ENCODE measurements at regions not wholly inside any gene's neighbourhood (a gene's known extent, or its start where the extent isn't known, plus 50 kb on each side); places are given as distances from the start of the nearest gene placed in this dataset.
A peak's percentile ranks its signal among the peaks of the same experiment; 100 is the strongest.
"Not testable (repeated sequence)": the region's sequence is repeated elsewhere in the genome, so short reads cannot be mapped to it uniquely, and the experiment has no call there.

DNA sequence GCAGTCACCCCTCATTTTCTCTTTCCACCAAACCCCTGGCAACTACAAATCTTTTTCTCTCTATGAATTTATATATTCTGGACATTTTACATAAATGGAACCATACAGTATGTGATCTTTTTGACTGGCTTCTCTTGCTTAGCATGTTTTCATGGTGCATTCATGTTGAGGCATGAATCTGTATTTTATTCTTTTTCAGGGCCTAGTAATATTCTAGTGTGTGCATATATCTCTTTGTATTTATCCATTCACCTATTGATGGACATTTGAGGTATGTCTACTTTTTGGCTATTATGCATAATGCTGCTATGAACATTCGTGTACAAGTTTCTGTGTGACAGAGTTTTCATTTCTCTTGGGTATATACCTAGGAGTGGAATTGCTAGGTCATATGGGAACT, 78.2 kb downstream of the HACD1 start:
- H3K27me3 ChIP-seq, result no peaks in the 10 kb centered on the region
- H3K4me2 ChIP-seq, result no peak overlapping the region
- no peak for TF ChIP-seq Cebpa-rat (IDR thresholded peaks at IDR 0.05)
- no peak overlapping the region for H3K4me3 ChIP-seq
- H3K9me3 ChIP-seq (replicated peaks in 1 of 11), result peaks cover 8 to 23% (median 17%) of the 10 kb centered on the region in 11 experiments; a peak in 21 of 22 replicates
- H3K27ac ChIP-seq, result no peak overlapping the region
- H3K36me3 ChIP-seq, result no peaks in the 10 kb centered on the region
- H3K9ac ChIP-seq, result no peak overlapping the region
- H3K4me1 ChIP-seq, result no peaks in the 10 kb centered on the region
- no peaks in the 10 kb centered on the region for H4K20me1 ChIP-seq

DNA sequence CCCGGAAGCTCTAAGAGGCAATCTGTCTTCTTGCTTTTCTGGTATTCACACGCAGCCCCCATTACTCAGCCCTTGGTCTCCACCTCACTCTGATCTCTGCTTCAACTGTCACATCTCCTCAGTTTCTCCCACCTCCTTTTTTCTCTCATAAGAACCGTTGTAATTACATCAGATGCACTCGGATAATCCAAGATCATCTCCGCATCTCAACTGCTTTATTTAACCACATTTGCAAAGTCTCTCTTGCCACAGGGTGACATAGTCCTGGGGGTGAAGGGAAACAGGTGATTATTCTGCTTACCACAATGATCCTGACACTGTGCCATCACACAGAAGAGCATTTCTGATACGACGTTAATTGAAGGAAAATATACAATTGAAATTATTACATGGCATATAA, 79.9 kb downstream of the HACD1 start:
- no peak for TF ChIP-seq Cebpa-rat (IDR thresholded peaks at IDR 0.05)

DNA sequence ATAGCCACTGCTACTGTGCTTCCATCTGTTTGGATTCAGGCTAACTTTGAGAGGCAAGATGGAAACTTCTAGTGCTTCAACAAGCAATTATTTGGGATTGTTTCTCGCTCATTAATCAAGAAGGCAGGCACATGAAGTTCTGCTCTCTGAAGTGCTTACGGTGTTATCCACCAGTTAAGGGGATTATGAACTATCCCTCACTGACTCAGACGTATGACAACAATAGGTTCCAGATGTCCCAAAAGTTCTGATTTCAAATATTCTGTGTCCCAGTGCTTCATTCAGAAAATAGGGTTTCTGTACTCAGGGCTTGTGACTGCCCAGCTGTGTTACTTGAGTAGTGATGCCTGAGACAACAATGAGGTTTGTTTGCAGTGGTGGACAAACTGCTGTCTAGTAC, 81.0 kb downstream of the HACD1 start:
- no peaks in the 10 kb centered on the region for H4K20me1 ChIP-seq

More for the DNA sequence above, 79.9 kb downstream of the HACD1 start:
- no peak overlapping the region for H3K9ac ChIP-seq
- no peaks in the 10 kb centered on the region for H3K4me1 ChIP-seq
- no peaks in the 10 kb centered on the region for H3K36me3 ChIP-seq
- no peak overlapping the region for H3K4me3 ChIP-seq
- no peak overlapping the region for H3K4me2 ChIP-seq
- no peaks in the 10 kb centered on the region for H3K27me3 ChIP-seq
- peaks cover 8 to 16% (median 13%) of the 10 kb centered on the region in 11 experiments; a peak in 21 of 22 replicates for H3K9me3 ChIP-seq (replicated peaks in 1 of 11)
- H3K27ac ChIP-seq, result no peak overlapping the region
- H4K20me1 ChIP-seq, result no peaks in the 10 kb centered on the region

DNA sequence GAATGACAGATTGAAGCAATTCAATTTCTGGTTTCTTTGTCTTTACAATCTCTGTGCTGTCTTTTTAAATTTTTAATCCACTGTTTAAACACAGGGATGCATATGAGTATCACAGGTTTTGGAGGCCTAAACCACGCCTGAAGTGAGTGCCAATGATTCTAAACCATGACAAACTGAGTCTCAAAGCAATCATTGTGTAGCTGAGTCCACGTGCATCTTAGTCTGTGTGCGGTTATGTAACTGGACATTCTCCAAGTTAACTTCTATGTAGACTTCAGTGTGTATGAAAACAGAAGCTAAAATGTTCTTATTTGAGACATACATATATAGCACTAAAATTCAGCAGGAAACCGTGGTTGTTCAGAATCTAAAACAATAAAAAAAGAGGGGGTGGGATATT, 79.3 kb upstream of the ST8SIA6 start:
- H3K27ac ChIP-seq, result no peak overlapping the region
- no peak overlapping the region for H3K4me2 ChIP-seq
- no peak overlapping the region for H3K9ac ChIP-seq
- no peak for TF ChIP-seq Cebpa-rat (IDR thresholded peaks at IDR 0.05)
- no peaks in the 10 kb centered on the region for H3K36me3 ChIP-seq
- no peaks in the 10 kb centered on the region for H3K27me3 ChIP-seq
- no peak overlapping the region for H3K4me3 ChIP-seq
- H4K20me1 ChIP-seq, result no peaks in the 10 kb centered on the region
- no peaks in the 10 kb centered on the region for H3K4me1 ChIP-seq
- H3K9me3 ChIP-seq (replicated peaks in 1 of 11), result peaks cover 0 to 3% (median 0%) of the 10 kb centered on the region in 11 experiments; a peak in 5 of 22 replicates

More for the DNA sequence above, 81.0 kb downstream of the HACD1 start:
- no peak overlapping the region for H3K4me3 ChIP-seq
- no peak for TF ChIP-seq Cebpa-rat (IDR thresholded peaks at IDR 0.05)
- H3K36me3 ChIP-seq, result no peaks in the 10 kb centered on the region
- H3K4me2 ChIP-seq, result no peak overlapping the region
- H3K4me1 ChIP-seq, result no peaks in the 10 kb centered on the region
- H3K9ac ChIP-seq, result no peak overlapping the region
- H3K27me3 ChIP-seq, result no peaks in the 10 kb centered on the region
- H3K27ac ChIP-seq, result no peak overlapping the region
- H3K9me3 ChIP-seq (replicated peaks in 1 of 11), result peaks cover 8 to 16% (median 13%) of the 10 kb centered on the region in 11 experiments; a peak in 21 of 22 replicates

DNA sequence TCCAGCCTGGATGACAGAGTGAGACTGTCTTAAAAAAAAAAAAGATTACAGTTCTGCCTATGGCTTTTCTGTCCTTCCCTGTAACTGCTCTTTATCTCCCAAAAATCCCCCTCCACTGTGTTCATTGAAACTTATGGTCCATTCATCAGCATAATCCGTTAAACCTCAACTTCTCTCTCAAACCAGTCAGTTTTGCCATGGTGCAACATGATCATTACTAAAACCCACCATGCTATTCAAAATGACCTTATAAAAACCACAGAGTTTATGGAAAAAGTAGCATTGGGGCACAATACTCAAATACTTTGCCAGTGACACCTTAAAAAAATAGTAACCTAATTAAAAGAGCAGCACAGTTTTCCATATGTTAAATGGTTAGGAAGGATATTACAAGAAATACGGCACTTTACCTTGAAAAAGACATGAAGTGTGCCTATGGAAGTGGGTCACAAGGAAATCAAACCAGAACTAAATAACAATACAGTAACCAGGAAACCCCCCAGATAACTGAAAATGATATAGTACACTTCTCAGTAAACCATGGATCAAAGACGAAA, 74.0 kb upstream of the ST8SIA6 start:
- Histone ChIP-seq H3K9me3 (replicated peaks in 1 of 11) (peaks cover 0 to 8% (median 2%) of the 10 kb centered on the region in 11 experiments; a peak in 3 of 22 replicates), H3K4me2 (no peak overlapping the region), H3K4me3 (no peak overlapping the region), H3K36me3 (no peaks in the 10 kb centered on the region), H3K27ac (no peak overlapping the region), H4K20me1 (no peaks in the 10 kb centered on the region), H3K4me1 (peaks cover 0 to 7% (median 0%) of the 10 kb centered on the region in 10 experiments; a peak in 2 of 20 replicates), H3K27me3 (no peaks in the 10 kb centered on the region), H3K9ac (no peak overlapping the region)
- no peak for TF ChIP-seq Cebpa-rat (IDR thresholded peaks at IDR 0.05)

DNA sequence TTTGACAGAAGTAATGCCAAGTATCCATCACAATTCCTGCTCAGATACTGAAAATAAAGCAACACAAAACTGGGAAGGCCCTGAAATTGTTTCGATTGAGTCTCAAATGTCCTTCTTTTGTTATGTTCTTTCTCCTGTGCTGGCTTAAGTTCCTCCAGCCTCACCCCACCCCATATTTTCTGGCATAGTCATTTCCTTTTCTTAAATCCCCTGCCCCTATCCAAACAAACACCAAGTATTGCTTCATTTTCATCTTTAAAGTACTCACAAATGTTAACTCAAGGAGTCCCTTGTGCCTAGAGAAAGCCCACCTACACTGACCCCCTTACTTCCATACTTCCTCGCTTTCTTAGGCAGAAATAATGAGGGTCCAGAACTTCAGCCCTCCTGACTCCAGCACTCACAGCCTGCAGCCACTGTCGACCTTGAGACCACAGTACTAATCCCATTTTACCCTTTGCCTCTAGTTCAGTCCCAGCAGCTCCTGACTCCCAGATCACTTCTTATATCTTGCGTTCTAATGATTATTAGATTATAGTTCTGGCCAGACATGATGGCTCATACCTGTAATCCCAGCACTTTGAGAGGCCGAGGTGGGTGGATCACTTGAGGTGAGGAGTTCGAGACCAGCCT, 73.2 kb upstream of the ST8SIA6 start:
- H3K27me3 ChIP-seq, result no peaks in the 10 kb centered on the region

DNA sequence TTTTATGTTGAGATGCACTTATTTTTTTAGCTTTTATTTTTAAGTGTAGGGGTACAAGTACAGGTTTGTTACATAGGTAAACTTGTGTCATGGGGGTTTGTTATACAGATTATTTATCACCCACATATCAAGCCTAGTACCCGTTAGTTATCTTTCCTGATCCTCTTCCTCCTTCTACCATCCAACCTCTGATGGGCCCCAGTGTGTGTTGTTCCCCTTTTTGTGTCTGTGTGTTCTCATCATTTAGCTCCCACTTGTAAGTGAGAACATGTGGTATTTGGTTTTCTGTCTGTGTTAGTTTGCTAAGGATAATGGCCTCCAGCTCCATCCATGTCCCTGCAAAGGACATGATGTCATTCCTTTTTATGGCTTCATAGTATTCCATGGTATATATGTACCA, 72.2 kb upstream of the ST8SIA6 start:
- not testable (repeated sequence) for H3K4me2 ChIP-seq, H3K27me3 ChIP-seq, H3K27ac ChIP-seq, H3K36me3 ChIP-seq, H3K4me1 ChIP-seq, H4K20me1 ChIP-seq, H3K9ac ChIP-seq, H3K4me3 ChIP-seq
- peaks cover 0 to 12% (median 6%) of the 10 kb centered on the region in 11 experiments; a peak in 4 of 22 replicates for H3K9me3 ChIP-seq (replicated peaks in 1 of 11)

More for the DNA sequence above, 73.2 kb upstream of the ST8SIA6 start:
- Histone ChIP-seq H3K4me2 (peak overlapping the region in 3 of 11 experiments; percentile 15 to 20 (median 20); a peak in 2 of 22 replicates), H3K36me3 (no peaks in the 10 kb centered on the region), H3K9ac (no peak overlapping the region), H4K20me1 (no peaks in the 10 kb centered on the region), H3K4me3 (no peak overlapping the region), H3K27ac (no peak overlapping the region), H3K4me1 (peaks cover 0 to 7% (median 0%) of the 10 kb centered on the region in 10 experiments; a peak in 2 of 20 replicates), H3K9me3 (replicated peaks in 1 of 11) (peaks cover 0 to 12% (median 6%) of the 10 kb centered on the region in 11 experiments; a peak in 3 of 22 replicates)
- TF ChIP-seq Cebpa-rat (IDR thresholded peaks at IDR 0.05), result no peak

DNA sequence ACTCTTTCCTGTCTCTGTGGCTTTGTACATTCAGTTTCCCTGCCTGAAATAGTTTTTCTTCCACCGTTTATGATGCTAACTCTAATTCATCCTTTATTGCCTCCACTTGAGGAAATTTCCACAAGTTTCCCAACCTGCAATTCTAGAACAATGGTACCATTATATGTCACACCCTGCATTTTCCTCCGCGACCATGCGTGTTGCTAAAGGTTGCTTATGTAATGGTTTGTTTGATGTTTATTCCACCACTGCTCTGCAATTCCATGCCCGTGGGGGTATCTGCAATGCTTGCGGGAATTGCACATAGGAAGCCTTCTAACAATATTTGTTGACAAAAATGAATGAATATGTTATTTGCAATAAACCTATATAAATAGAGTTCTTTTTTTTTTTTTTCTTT, 69.5 kb upstream of the ST8SIA6 start:
- H3K4me2 ChIP-seq, result no peak overlapping the region
- peaks cover 0 to 12% (median 6%) of the 10 kb centered on the region in 11 experiments; a peak in 4 of 22 replicates for H3K9me3 ChIP-seq (replicated peaks in 1 of 11)
- no peak for TF ChIP-seq Cebpa-rat (IDR thresholded peaks at IDR 0.05)
- no peak overlapping the region for H3K4me3 ChIP-seq
- no peak overlapping the region for H3K9ac ChIP-seq
- H3K36me3 ChIP-seq, result no peaks in the 10 kb centered on the region
- no peaks in the 10 kb centered on the region for H4K20me1 ChIP-seq
- H3K27ac ChIP-seq, result no peak overlapping the region
- peaks cover 0 to 7% (median 0%) of the 10 kb centered on the region in 10 experiments; a peak in 2 of 20 replicates for H3K4me1 ChIP-seq
- no peaks in the 10 kb centered on the region for H3K27me3 ChIP-seq

DNA sequence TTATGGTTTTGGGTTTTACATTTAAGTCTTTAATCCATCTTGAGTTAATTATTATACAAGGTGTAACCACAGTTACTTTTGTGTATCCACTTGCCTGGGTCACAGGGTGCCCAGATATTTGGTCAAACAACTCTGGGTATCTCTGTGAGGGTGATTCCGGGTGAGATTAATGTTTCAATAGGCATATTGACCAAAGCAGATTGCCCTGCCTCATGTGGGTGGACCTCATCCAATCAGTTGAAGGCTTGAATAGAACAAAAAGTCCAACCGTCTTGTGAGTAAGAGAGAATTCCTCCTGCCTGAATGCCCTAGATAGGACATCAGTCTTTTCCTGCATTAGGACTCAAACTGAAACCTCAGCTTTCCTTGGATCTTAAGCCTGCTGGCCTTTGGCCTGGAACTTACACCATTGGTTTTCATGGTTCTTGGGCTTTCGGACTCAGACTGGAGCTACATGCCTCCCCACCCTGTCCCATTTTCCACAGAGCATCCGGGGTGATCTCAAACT, 68.9 kb upstream of the ST8SIA6 start:
- no peak overlapping the region for H3K4me3 ChIP-seq
- TF ChIP-seq Cebpa-rat (IDR thresholded peaks at IDR 0.05), result no peak
- H3K9ac ChIP-seq, result no peak overlapping the region
- H3K4me2 ChIP-seq, result no peak overlapping the region
- no peaks in the 10 kb centered on the region for H3K27me3 ChIP-seq
- H3K9me3 ChIP-seq (replicated peaks in 1 of 11), result peaks cover 0 to 15% (median 6%) of the 10 kb centered on the region in 11 experiments; a peak in 4 of 22 replicates
- no peaks in the 10 kb centered on the region for H3K36me3 ChIP-seq
- no peaks in the 10 kb centered on the region for H4K20me1 ChIP-seq
- peaks cover 0 to 7% (median 0%) of the 10 kb centered on the region in 10 experiments; a peak in 2 of 20 replicates for H3K4me1 ChIP-seq
- H3K27ac ChIP-seq, result no peak overlapping the region

DNA sequence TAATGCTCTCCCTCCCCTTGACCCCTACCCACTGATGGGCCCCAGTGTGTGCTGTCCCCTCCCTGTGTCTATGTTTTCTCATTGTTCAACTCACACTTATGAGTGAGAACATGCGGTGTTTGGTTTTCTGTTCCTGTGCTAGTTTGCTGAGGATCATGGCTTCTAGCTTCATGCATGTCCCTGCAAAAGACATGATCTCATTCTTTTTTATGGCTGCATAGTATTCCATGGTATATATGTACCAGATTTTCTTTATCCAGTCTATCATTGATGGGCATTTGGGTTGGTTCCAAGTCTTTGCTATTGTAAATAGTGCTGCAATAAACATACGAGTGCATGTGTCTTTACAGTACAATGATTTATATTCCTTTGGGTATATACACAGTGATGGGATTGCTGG, 67.9 kb upstream of the ST8SIA6 start:
- peaks cover 0 to 15% (median 6%) of the 10 kb centered on the region in 11 experiments; a peak in 4 of 22 replicates for H3K9me3 ChIP-seq (replicated peaks in 1 of 11)
- not testable (repeated sequence) for H4K20me1 ChIP-seq

More for the DNA sequence above, 67.9 kb upstream of the ST8SIA6 start:
- H3K4me2 ChIP-seq, H3K4me3 ChIP-seq, H3K27ac ChIP-seq, H3K27me3 ChIP-seq, H3K36me3 ChIP-seq, H3K4me1 ChIP-seq, H3K9ac ChIP-seq: not testable (repeated sequence)
